Activated T-helper 17 cell treated with anti-CD3 and anti-CD28 coated beads, Interleukin-2, amount 50 U/mL, for 72 hours (primary cell): ENCODE measurements at regions not wholly inside any gene's neighbourhood (a gene's known extent, or its start where the extent isn't known, plus 50 kb on each side); places are given as distances from the start of the nearest gene placed in this dataset.

Experiments
- ATAC-seq: fragments of 150-1000 bp; cut with Tn5 transposase; replicated peaks from 2 replicates; pipeline ENCODE4 v1.10.0; 2021; ENCODE audit warnings: mild to moderate bottlenecking, moderate library complexity
- H3K27ac Mint-ChIP-seq: one replicate; pipeline ENCODE4 v1.8.0; 2022; ENCODE audit warnings: mixed read lengths
- H3K27me3 Mint-ChIP-seq: one replicate; pipeline ENCODE4 v1.8.0; 2022; ENCODE audit warnings: mixed read lengths
- H3K36me3 Mint-ChIP-seq: one replicate; pipeline ENCODE4 v1.8.0; 2022; ENCODE audit warnings: low read depth, mild to moderate bottlenecking, mixed read lengths
- H3K4me1 Mint-ChIP-seq: one replicate; pipeline ENCODE4 v1.8.0; 2022; ENCODE audit warnings: mixed read lengths
- H3K4me3 Mint-ChIP-seq: one replicate; pipeline ENCODE4 v1.8.0; 2022; ENCODE audit warnings: mild to moderate bottlenecking, mixed read lengths
- H3K9me3 Mint-ChIP-seq: one replicate; pipeline ENCODE4 v1.8.0; 2022; ENCODE audit warnings: mixed read lengths

DNA sequence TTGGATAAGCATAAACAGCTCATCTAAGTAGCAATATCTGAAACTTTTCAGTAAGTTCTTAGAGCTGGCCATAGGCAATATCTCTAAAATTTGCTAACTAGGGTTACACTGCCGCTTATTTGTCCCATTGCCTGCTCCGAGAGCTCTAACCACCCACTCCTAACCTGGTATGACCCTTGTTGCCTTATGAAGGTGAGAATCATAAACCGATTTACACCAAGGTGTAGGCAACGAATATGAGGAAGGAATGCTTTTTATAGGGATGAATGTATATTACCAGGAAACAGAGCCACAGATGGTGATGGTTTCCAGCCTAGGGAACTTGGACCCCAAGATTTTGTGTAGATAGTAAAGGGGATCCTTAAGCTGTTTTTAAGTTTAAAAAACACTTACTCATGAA lies 440.9 kb downstream of the PDCD6IP start:
- Mint-ChIP-seq H3K4me3 (no peak overlapping the region), H3K27me3 (peaks cover 3% of the 10 kb centered on the region), H3K4me1 (no peaks in the 10 kb centered on the region), H3K9me3 (no peaks in the 10 kb centered on the region), H3K36me3 (no peaks in the 10 kb centered on the region), H3K27ac (no peak overlapping the region)
- ATAC-seq: no peak

DNA sequence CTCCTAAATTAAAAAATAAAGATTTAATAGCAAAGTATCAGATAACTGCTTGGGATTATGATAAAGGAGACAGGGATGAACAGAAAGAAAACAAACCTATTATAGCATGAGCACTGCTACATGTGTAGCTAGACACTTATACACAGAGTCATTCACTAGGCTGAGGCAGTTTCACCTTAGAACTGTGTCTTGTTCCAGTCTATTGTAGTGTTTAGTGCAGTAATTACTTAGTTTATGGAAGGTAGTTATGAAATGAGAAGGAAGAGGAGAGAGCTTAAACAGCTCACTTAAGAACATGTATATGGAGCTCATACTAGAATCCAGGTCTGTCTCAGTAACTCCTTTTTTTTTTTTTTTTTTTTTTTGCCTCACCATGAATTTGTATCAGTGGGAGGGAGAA lies 441.4 kb downstream of the PDCD6IP start:
- ATAC-seq: no peak
- no peak overlapping the region for H3K27ac Mint-ChIP-seq

GRCh38 chr3:34247401-34247800 lies 449.0 kb downstream of the PDCD6IP start:
- Mint-ChIP-seq H3K27ac (no peak overlapping the region), H3K36me3 (no peaks in the 10 kb centered on the region), H3K27me3 (no peaks in the 10 kb centered on the region), H3K4me3 (no peak overlapping the region), H3K9me3 (no peaks in the 10 kb centered on the region), H3K4me1 (no peaks in the 10 kb centered on the region)
- ATAC-seq: no peak

More for the DNA sequence above, 441.4 kb downstream of the PDCD6IP start:
- Mint-ChIP-seq H3K36me3 (no peaks in the 10 kb centered on the region), H3K4me1 (no peaks in the 10 kb centered on the region), H3K27me3 (peaks cover 3% of the 10 kb centered on the region), H3K9me3 (no peaks in the 10 kb centered on the region), H3K4me3 (no peak overlapping the region)

DNA sequence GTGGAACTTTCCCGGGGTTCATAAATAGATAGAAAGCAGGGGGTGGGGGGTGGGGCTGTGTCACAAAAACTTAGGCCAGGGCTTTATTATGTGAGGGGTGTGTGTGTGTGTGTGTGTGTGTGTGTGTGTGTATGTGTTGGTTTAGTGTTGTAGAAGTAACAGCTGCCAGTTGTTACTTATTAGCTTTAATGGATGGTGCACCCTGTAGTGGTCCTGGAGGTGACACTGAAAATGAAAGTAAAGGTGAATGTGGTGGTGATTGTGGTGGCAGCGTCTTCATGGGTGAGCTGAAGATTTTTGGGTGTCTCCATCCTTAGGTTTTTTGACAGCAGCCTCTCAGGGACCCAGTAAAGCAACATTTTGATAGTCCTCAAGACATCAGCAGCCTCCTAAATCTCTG lies 449.9 kb downstream of the PDCD6IP start:
- ATAC-seq: no peak
- Mint-ChIP-seq H3K36me3 (no peaks in the 10 kb centered on the region), H3K27me3 (no peaks in the 10 kb centered on the region), H3K4me1 (no peaks in the 10 kb centered on the region), H3K27ac (no peak overlapping the region), H3K4me3 (no peak overlapping the region), H3K9me3 (no peaks in the 10 kb centered on the region)

- peaks cover 10% of the 10 kb centered on the region for H3K27me3 Mint-ChIP-seq
- H3K9me3 Mint-ChIP-seq: no peaks in the 10 kb centered on the region
- no peak for ATAC-seq
- H3K4me3 Mint-ChIP-seq: no peak overlapping the region
- no peak overlapping the region for H3K27ac Mint-ChIP-seq
- no peaks in the 10 kb centered on the region for H3K36me3 Mint-ChIP-seq
- no peaks in the 10 kb centered on the region for H3K4me1 Mint-ChIP-seq
These were observed 455.9 kb downstream of the PDCD6IP start for GRCh38 chr3:34254285-34254684.

GRCh38 chr3:34256021-34256420 lies 457.6 kb downstream of the PDCD6IP start:
- H3K36me3 Mint-ChIP-seq: no peaks in the 10 kb centered on the region
- H3K9me3 Mint-ChIP-seq: no peaks in the 10 kb centered on the region
- no peak overlapping the region for H3K27ac Mint-ChIP-seq
- H3K4me3 Mint-ChIP-seq: no peak overlapping the region
- ATAC-seq: no peak
- peaks cover 10% of the 10 kb centered on the region for H3K27me3 Mint-ChIP-seq
- no peaks in the 10 kb centered on the region for H3K4me1 Mint-ChIP-seq

- H3K27me3 Mint-ChIP-seq: peaks cover 10% of the 10 kb centered on the region
These were observed 458.4 kb downstream of the PDCD6IP start for GRCh38 chr3:34256791-34257190.

GRCh38 chr3:34258271-34258998 lies 460.0 kb downstream of the PDCD6IP start:
- H3K27me3 Mint-ChIP-seq: peaks cover 12% of the 10 kb centered on the region
- H3K36me3 Mint-ChIP-seq: no peaks in the 10 kb centered on the region
- no peaks in the 10 kb centered on the region for H3K9me3 Mint-ChIP-seq
- no peaks in the 10 kb centered on the region for H3K4me1 Mint-ChIP-seq
- H3K27ac Mint-ChIP-seq: no peak overlapping the region
- H3K4me3 Mint-ChIP-seq: no peak overlapping the region
- ATAC-seq: no peak

More at GRCh38 chr3:34256791-34257190, 458.4 kb downstream of the PDCD6IP start:
- H3K9me3 Mint-ChIP-seq: no peaks in the 10 kb centered on the region
- ATAC-seq: no peak
- no peak overlapping the region for H3K4me3 Mint-ChIP-seq
- no peak overlapping the region for H3K27ac Mint-ChIP-seq
- no peaks in the 10 kb centered on the region for H3K36me3 Mint-ChIP-seq
- H3K4me1 Mint-ChIP-seq: no peaks in the 10 kb centered on the region

GRCh38 chr3:34260271-34261000 lies 462.0 kb downstream of the PDCD6IP start:
- H3K4me1 Mint-ChIP-seq: no peaks in the 10 kb centered on the region
- no peak for ATAC-seq
- no peak overlapping the region for H3K27ac Mint-ChIP-seq
- H3K27me3 Mint-ChIP-seq: peaks cover 14% of the 10 kb centered on the region
- no peaks in the 10 kb centered on the region for H3K9me3 Mint-ChIP-seq
- H3K36me3 Mint-ChIP-seq: no peaks in the 10 kb centered on the region
- H3K4me3 Mint-ChIP-seq: no peak overlapping the region

GRCh38 chr3:34261001-34261385 lies 462.6 kb downstream of the PDCD6IP start:
- no peaks in the 10 kb centered on the region for H3K9me3 Mint-ChIP-seq
- no peak for ATAC-seq
- H3K4me3 Mint-ChIP-seq: no peak overlapping the region
- no peaks in the 10 kb centered on the region for H3K36me3 Mint-ChIP-seq
- peaks cover 11% of the 10 kb centered on the region for H3K27me3 Mint-ChIP-seq
- H3K27ac Mint-ChIP-seq: no peak overlapping the region
- no peaks in the 10 kb centered on the region for H3K4me1 Mint-ChIP-seq

DNA sequence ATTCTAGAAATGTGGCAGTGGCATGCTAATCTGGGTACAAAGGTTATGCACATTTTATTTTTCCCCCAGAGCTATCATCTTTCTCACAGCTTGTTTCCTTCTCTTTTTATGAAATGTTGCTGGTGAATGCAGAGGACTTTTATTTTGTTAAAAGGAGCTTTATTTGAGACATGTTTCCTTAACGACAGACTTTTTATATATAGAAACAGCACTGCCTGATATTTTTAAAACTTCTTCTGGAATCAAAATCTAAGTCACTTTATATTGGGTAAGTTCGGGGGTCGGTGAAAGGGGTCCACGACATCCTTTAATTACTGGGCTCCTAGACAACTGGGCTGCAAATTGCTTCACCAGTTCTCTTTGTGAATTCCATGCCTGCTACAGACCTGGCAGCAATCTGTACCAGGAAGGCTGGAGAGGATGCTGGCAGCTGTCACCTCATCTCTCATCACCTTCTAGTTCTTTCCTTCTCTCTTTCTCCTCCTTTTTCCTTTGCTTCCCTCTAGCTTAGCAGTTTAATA lies 464.7 kb downstream of the PDCD6IP start:
- H3K9me3 Mint-ChIP-seq: no peaks in the 10 kb centered on the region

GRCh38 chr3:34264337-34265041 lies 466.1 kb downstream of the PDCD6IP start:
- H3K27ac Mint-ChIP-seq: no peak overlapping the region
- H3K4me3 Mint-ChIP-seq: no peak overlapping the region
- no peaks in the 10 kb centered on the region for H3K4me1 Mint-ChIP-seq
- H3K9me3 Mint-ChIP-seq: no peaks in the 10 kb centered on the region
- H3K36me3 Mint-ChIP-seq: no peaks in the 10 kb centered on the region
- ATAC-seq: no peak
- H3K27me3 Mint-ChIP-seq: peaks cover 13% of the 10 kb centered on the region

More for the DNA sequence above, 464.7 kb downstream of the PDCD6IP start:
- H3K27me3 Mint-ChIP-seq: peaks cover 10% of the 10 kb centered on the region
- H3K4me1 Mint-ChIP-seq: no peaks in the 10 kb centered on the region
- ATAC-seq: no peak
- H3K4me3 Mint-ChIP-seq: no peak overlapping the region
- H3K27ac Mint-ChIP-seq: no peak overlapping the region
- H3K36me3 Mint-ChIP-seq: no peaks in the 10 kb centered on the region

- H3K4me3 Mint-ChIP-seq: no peak overlapping the region
- H3K36me3 Mint-ChIP-seq: no peaks in the 10 kb centered on the region
- no peak overlapping the region for H3K27ac Mint-ChIP-seq
- H3K4me1 Mint-ChIP-seq: no peaks in the 10 kb centered on the region
- ATAC-seq: no peak
- H3K9me3 Mint-ChIP-seq: no peaks in the 10 kb centered on the region
- H3K27me3 Mint-ChIP-seq: peaks cover 13% of the 10 kb centered on the region
These were observed 468.7 kb downstream of the PDCD6IP start for GRCh38 chr3:34267088-34267487.

GRCh38 chr3:34268032-34268709 lies 469.7 kb downstream of the PDCD6IP start:
- H3K27me3 Mint-ChIP-seq: peaks cover 13% of the 10 kb centered on the region
- H3K4me1 Mint-ChIP-seq: no peaks in the 10 kb centered on the region
- no peaks in the 10 kb centered on the region for H3K36me3 Mint-ChIP-seq
- ATAC-seq: no peak
- no peak overlapping the region for H3K27ac Mint-ChIP-seq
- H3K9me3 Mint-ChIP-seq: no peaks in the 10 kb centered on the region
- no peak overlapping the region for H3K4me3 Mint-ChIP-seq
